NCI-H82 treated with DMSO at 0.1 percent for 48 hours (cell line): ENCODE measurements at regions not wholly inside any gene's neighbourhood (a gene's known extent, or its start where the extent isn't known, plus 50 kb on each side); places are given as distances from the start of the nearest gene placed in this dataset.
"Not testable (repeated sequence)": the region's sequence is repeated elsewhere in the genome, so short reads cannot be mapped to it uniquely, and the experiment has no call there.

Experiments
- DNase-seq: peaks from one replicate; lab custom pipeline; 2025; ENCODE audit not compliant: unreplicated experiment; lab: John Stamatoyannopoulos, UW

- DNase-seq = peak; percentile 36
Observed at GRCh38 chr13:50378509-50379044, 363.3 kb downstream of the KCNRG start.

- DNase-seq = no peak
Observed at GRCh38 chr13:50379584-50379983, 364.3 kb downstream of the KCNRG start.

- DNase-seq = no peak
Observed at GRCh38 chr13:50380905-50381304, 365.7 kb downstream of the KCNRG start.

- no peak for DNase-seq
Observed at GRCh38 chr13:50382511-50382910, 367.3 kb downstream of the KCNRG start.

- DNase-seq = no peak
Observed at GRCh38 chr13:50382951-50383350, 367.7 kb downstream of the KCNRG start.

GRCh38 chr13:50384724-50385123 is 369.5 kb downstream of the KCNRG start:
- no peak for DNase-seq

GRCh38 chr13:50386541-50387050 is 371.4 kb downstream of the KCNRG start:
- DNase-seq = peak; percentile 52

- peak; percentile 72 for DNase-seq
Observed at GRCh38 chr13:50387051-50387581, 371.9 kb downstream of the KCNRG start.

GRCh38 chr13:50388481-50388880 is 373.2 kb downstream of the KCNRG start:
- DNase-seq = no peak

- DNase-seq = peak; percentile 99
Observed at GRCh38 chr13:50389726-50390125, 374.5 kb downstream of the KCNRG start.

GRCh38 chr13:50390503-50391248 is 375.4 kb downstream of the KCNRG start:
- peak; percentile 61 for DNase-seq

- DNase-seq = no peak
Observed at GRCh38 chr13:50392977-50393376, 377.7 kb downstream of the KCNRG start.

- DNase-seq = peak; percentile 96
Observed at GRCh38 chr13:50393628-50394027, 378.4 kb downstream of the KCNRG start.

- peak; percentile 36 for DNase-seq
Observed at GRCh38 chr13:50396001-50396400, 380.8 kb downstream of the KCNRG start.

- not testable (repeated sequence) for DNase-seq
Observed at GRCh38 chr13:50396618-50397017, 381.4 kb downstream of the KCNRG start.

GRCh38 chr13:50400035-50400726 is 384.9 kb downstream of the KCNRG start:
- no peak for DNase-seq

- peak; percentile 44 for DNase-seq
Observed at GRCh38 chr13:50401049-50401505, 385.8 kb downstream of the KCNRG start.

GRCh38 chr13:50401721-50402465 is 386.6 kb downstream of the KCNRG start:
- DNase-seq = no peak

GRCh38 chr13:50403311-50403710 is 388.1 kb downstream of the KCNRG start:
- no peak for DNase-seq

- DNase-seq = no peak
Observed at GRCh38 chr13:50404116-50404515, 388.9 kb downstream of the KCNRG start.

GRCh38 chr13:50404769-50405168 is 389.5 kb downstream of the KCNRG start:
- no peak for DNase-seq
